Right cardiac atrium (tissue), 5 donors: ENCODE measurements at regions not wholly inside any gene's neighbourhood (a gene's known extent, or its start where the extent isn't known, plus 50 kb on each side); places are given as distances from the start of the nearest gene placed in this dataset.

Source experiments
- ATAC-seq, 2 donors: fragments of 200-7000 bp; cut with Tn5 transposase; one replicate each; pipeline versions ENCODE4 v1.8.0 to v1.9.1; 2020; ENCODE audit warnings: moderate library complexity in 2 of 2, mild to moderate bottlenecking in 1 of 2
- DNase-seq, 3 donors: peaks; one replicate each; pipeline ENCODE4 v3.0.0-alpha.2; 2020
- H3K27ac ChIP-seq: one replicate; pipeline ENCODE4 v1.5.1; 2013; ENCODE audit warnings: mild to moderate bottlenecking, low read length, control low read depth, moderate library complexity
- H3K27me3 ChIP-seq: one replicate; pipeline ENCODE4 v1.6.1; 2013; ENCODE audit not compliant: control insufficient read depth, insufficient read depth
- H3K4me1 ChIP-seq: one replicate; pipeline ENCODE4 v1.6.1; 2013; ENCODE audit warnings: low read length; ENCODE audit not compliant: control insufficient read depth, insufficient read depth
- H3K4me3 ChIP-seq: one replicate; pipeline ENCODE4 v1.5.1; 2013; ENCODE audit warnings: low read length, control low read depth
- H3K9me3 ChIP-seq: one replicate; pipeline ENCODE4 v1.6.1; 2013; ENCODE audit warnings: low read length; ENCODE audit not compliant: control insufficient read depth
- WGBS: extraction: QIAGEN DNeasy Blood & Tissue Kit; methylation state at CpG from one replicate; pipeline ENCODE4 v1.1.7; 2013; 5-methylcytosine and 5-hydroxymethylcytosine counted together
- intact Hi-C, 4 donors: fragments of 100-400 bp; cut with DNase I; formaldehyde crosslinking; loops; one replicate each; pipeline versions ENCODE4 v1.11.0 to v1.14.0; 2022 to 2023
- donor health status: healthy with polysubstance abuse.
- donor health status: DM: no; HTN: yes; CAD: no.
- donor health status: DM: no; HTN: no; CAD: no.
- donor health status: DM: no; HTN: yes; CAD: no; lungs with severe emphysema.
- donor health status: DM: yes; HTN: yes; CAD: no.

- 78% methylated on average over 2 of the region's 2 CpGs for WGBS
- intact Hi-C loops: no loop called here
- no peak for ATAC-seq
- DNase-seq: no peak
- H3K27me3 ChIP-seq: no peaks in the 10 kb centered on the region
- no peaks in the 10 kb centered on the region for H3K4me1 ChIP-seq
- no peaks in the 10 kb centered on the region for H3K9me3 ChIP-seq
- H3K27ac ChIP-seq: no peak overlapping the region
- no peak overlapping the region for H3K4me3 ChIP-seq
Observed at GRCh38 chr3:117811786-117812185, 1102.2 kb downstream of the TUSC7 start.

- ATAC-seq: no peak
- no peak overlapping the region for H3K4me3 ChIP-seq
- no peaks in the 10 kb centered on the region for H3K27me3 ChIP-seq
- intact Hi-C loops: no loop called here
- H3K9me3 ChIP-seq: no peaks in the 10 kb centered on the region
- DNase-seq: no peak
- no peaks in the 10 kb centered on the region for H3K4me1 ChIP-seq
- WGBS: 39% methylated on average over 2 of the region's 2 CpGs
- no peak overlapping the region for H3K27ac ChIP-seq
Observed at GRCh38 chr3:117814975-117815374, 1105.4 kb downstream of the TUSC7 start.

GRCh38 chr3:117817103-117817502 lies 1107.5 kb downstream of the TUSC7 start:
- intact Hi-C loops: no loop called here
- ATAC-seq (no peak), DNase-seq (no peak)
- no peak overlapping the region for H3K27ac ChIP-seq
- H3K4me3 ChIP-seq: no peak overlapping the region
- WGBS: 63% methylated on average over 2 of the region's 2 CpGs
- H3K4me1 ChIP-seq: no peaks in the 10 kb centered on the region
- no peaks in the 10 kb centered on the region for H3K9me3 ChIP-seq
- H3K27me3 ChIP-seq: no peaks in the 10 kb centered on the region

- ATAC-seq: no peak
- 78% methylated on average over 1 of the region's 1 CpG for WGBS
- no peaks in the 10 kb centered on the region for H3K27me3 ChIP-seq
- no peak overlapping the region for H3K27ac ChIP-seq
- no peak overlapping the region for H3K4me3 ChIP-seq
- H3K4me1 ChIP-seq: no peaks in the 10 kb centered on the region
- intact Hi-C loops: no loop called here
- no peaks in the 10 kb centered on the region for H3K9me3 ChIP-seq
- DNase-seq: no peak
Observed at GRCh38 chr3:117818592-117818991, 1109.0 kb downstream of the TUSC7 start.

GRCh38 chr3:117820658-117821299 lies 1111.2 kb downstream of the TUSC7 start:
- DNase-seq: no peak
- H3K4me3 ChIP-seq: no peak overlapping the region
- WGBS: 76% methylated on average over 3 of the region's 3 CpGs
- no peaks in the 10 kb centered on the region for H3K27me3 ChIP-seq
- ATAC-seq: no peak
- H3K27ac ChIP-seq: no peak overlapping the region
- no peaks in the 10 kb centered on the region for H3K4me1 ChIP-seq
- no peaks in the 10 kb centered on the region for H3K9me3 ChIP-seq
- intact Hi-C loops: no loop called here

- Histone ChIP-seq H3K4me3 (no peak overlapping the region), H3K4me1 (no peaks in the 10 kb centered on the region), H3K27me3 (no peaks in the 10 kb centered on the region), H3K9me3 (no peaks in the 10 kb centered on the region), H3K27ac (no peak overlapping the region)
- intact Hi-C loops: no loop called here
- DNase-seq: no peak
- no peak for ATAC-seq
- WGBS: 88% methylated on average over 1 of the region's 1 CpG
Observed at GRCh38 chr3:117822416-117822815, 1112.8 kb downstream of the TUSC7 start.

GRCh38 chr3:117836296-117836695 lies 1126.7 kb downstream of the TUSC7 start:
- no peak for ATAC-seq
- intact Hi-C loops: no loop called here

GRCh38 chr3:117837391-117837790 lies 1127.8 kb downstream of the TUSC7 start:
- Histone ChIP-seq H3K27ac (no peak overlapping the region), H3K27me3 (no peaks in the 10 kb centered on the region), H3K9me3 (no peaks in the 10 kb centered on the region), H3K4me1 (no peaks in the 10 kb centered on the region), H3K4me3 (no peak overlapping the region)
- ATAC-seq (no peak), DNase-seq (no peak)
- WGBS: 63% methylated on average over 1 of the region's 1 CpG
- intact Hi-C loops: no loop called here

More at GRCh38 chr3:117836296-117836695, 1126.7 kb downstream of the TUSC7 start:
- H3K4me3 ChIP-seq: no peak overlapping the region
- 40% methylated on average over 1 of the region's 1 CpG for WGBS
- no peaks in the 10 kb centered on the region for H3K4me1 ChIP-seq
- no peak overlapping the region for H3K27ac ChIP-seq
- H3K27me3 ChIP-seq: no peaks in the 10 kb centered on the region
- DNase-seq: no peak
- no peaks in the 10 kb centered on the region for H3K9me3 ChIP-seq

- DNase-seq (no peak), ATAC-seq (no peak)
- WGBS: 63% methylated on average over 1 of the region's 1 CpG
- Histone ChIP-seq H3K27me3 (no peaks in the 10 kb centered on the region), H3K4me1 (no peaks in the 10 kb centered on the region), H3K27ac (no peak overlapping the region), H3K4me3 (no peak overlapping the region), H3K9me3 (no peaks in the 10 kb centered on the region)
- intact Hi-C loops: no loop called here
Observed at GRCh38 chr3:117842086-117842485, 1132.5 kb downstream of the TUSC7 start.

GRCh38 chr3:117843356-117843755 lies 1133.8 kb downstream of the TUSC7 start:
- no peak overlapping the region for H3K4me3 ChIP-seq
- no peak overlapping the region for H3K27ac ChIP-seq
- H3K27me3 ChIP-seq: no peaks in the 10 kb centered on the region
- ATAC-seq (no peak), DNase-seq (no peak)
- H3K9me3 ChIP-seq: no peaks in the 10 kb centered on the region
- intact Hi-C loops: no loop called here
- no peaks in the 10 kb centered on the region for H3K4me1 ChIP-seq

GRCh38 chr3:117844676-117845075 lies 1135.1 kb downstream of the TUSC7 start:
- no peak for DNase-seq
- Histone ChIP-seq H3K9me3 (no peaks in the 10 kb centered on the region), H3K4me3 (no peak overlapping the region), H3K27ac (no peak overlapping the region), H3K27me3 (no peaks in the 10 kb centered on the region), H3K4me1 (no peaks in the 10 kb centered on the region)
- ATAC-seq: no peak
- WGBS: 81% methylated on average over 2 of the region's 2 CpGs
- intact Hi-C loops: no loop called here

- WGBS: 72% methylated on average over 1 of the region's 1 CpG
- no peaks in the 10 kb centered on the region for H3K4me1 ChIP-seq
- no peak overlapping the region for H3K27ac ChIP-seq
- H3K9me3 ChIP-seq: no peaks in the 10 kb centered on the region
- no peak overlapping the region for H3K4me3 ChIP-seq
- ATAC-seq: no peak
- DNase-seq: no peak
- intact Hi-C loops: no loop called here
- no peaks in the 10 kb centered on the region for H3K27me3 ChIP-seq
Observed at GRCh38 chr3:117846238-117846637, 1136.7 kb downstream of the TUSC7 start.
